ENCODE measurements at regions not wholly inside any gene's neighbourhood (a gene's known extent, or its start where the extent isn't known, plus 50 kb on each side); places are given as distances from the start of the nearest gene placed in this dataset.

GRCh38 chr3:189567766-189568420 lies 63.3 kb upstream of the TP63 start:
- Histone ChIP-seq H3K9me3 (ENCODE audit: control insufficient read depth in 2 of 3, insufficient read depth in 1 of 3, low read length in 3 of 3) (no peaks in the 10 kb centered on the region), H3K4me1 (ENCODE audit: control insufficient read depth in 2 of 3, insufficient read depth in 2 of 3, low read depth in 1 of 3, low read length in 3 of 3) (no peaks in the 10 kb centered on the region), H3K9ac (ENCODE audit: low read length in 3 of 3) (no peak overlapping the region), H3K4me3 (ENCODE audit: low read length in 3 of 3) (no peak overlapping the region), H3K36me3 (ENCODE audit: control insufficient read depth in 2 of 3, insufficient read depth in 3 of 3, low read length in 3 of 3) (no peaks in the 10 kb centered on the region), H3K27ac (ENCODE audit: low read depth in 2 of 2, low read length in 2 of 2) (no peak overlapping the region), H3K27me3 (ENCODE audit: control insufficient read depth, insufficient read depth, low read length) (no peaks in the 10 kb centered on the region)
- intact Hi-C loops (cut with DNase I) = no loop called here
- FAIRE-seq (no peak), DNase-seq (peak in 4 of 5 donors; percentile 34 to 58 (median 48))
- no peak for TF ChIP-seq CTCF (IDR thresholded peaks at IDR 0.05; ENCODE audit: borderline replicate concordance, extremely low read depth, insufficient read depth)

GRCh38 chr3:189568961-189569360 lies 62.2 kb upstream of the TP63 start:
- Histone ChIP-seq H3K4me3 (ENCODE audit: low read length in 3 of 3) (no peak overlapping the region), H3K9me3 (ENCODE audit: control insufficient read depth in 2 of 3, insufficient read depth in 1 of 3, low read length in 3 of 3) (no peaks in the 10 kb centered on the region), H3K27ac (ENCODE audit: low read depth in 2 of 2, low read length in 2 of 2) (no peak overlapping the region), H3K4me1 (ENCODE audit: control insufficient read depth in 2 of 3, insufficient read depth in 2 of 3, low read depth in 1 of 3, low read length in 3 of 3) (no peaks in the 10 kb centered on the region), H3K27me3 (ENCODE audit: control insufficient read depth, insufficient read depth, low read length) (no peaks in the 10 kb centered on the region), H3K36me3 (ENCODE audit: control insufficient read depth in 2 of 3, insufficient read depth in 3 of 3, low read length in 3 of 3) (no peaks in the 10 kb centered on the region), H3K9ac (ENCODE audit: low read length in 3 of 3) (no peak overlapping the region)
- no peak for TF ChIP-seq CTCF (IDR thresholded peaks at IDR 0.05; ENCODE audit: borderline replicate concordance, extremely low read depth, insufficient read depth)
- DNase-seq (no peak), FAIRE-seq (no peak)
- intact Hi-C loops (cut with DNase I) = no loop called here

- Histone ChIP-seq H3K4me1 (ENCODE audit: control insufficient read depth in 2 of 3, insufficient read depth in 2 of 3, low read depth in 1 of 3, low read length in 3 of 3) (no peaks in the 10 kb centered on the region), H3K36me3 (ENCODE audit: control insufficient read depth in 2 of 3, insufficient read depth in 3 of 3, low read length in 3 of 3) (no peaks in the 10 kb centered on the region), H3K27ac (ENCODE audit: low read depth in 2 of 2, low read length in 2 of 2) (no peak overlapping the region), H3K9me3 (ENCODE audit: control insufficient read depth in 2 of 3, insufficient read depth in 1 of 3, low read length in 3 of 3) (no peaks in the 10 kb centered on the region), H3K4me3 (ENCODE audit: low read length in 3 of 3) (no peak overlapping the region), H3K27me3 (ENCODE audit: control insufficient read depth, insufficient read depth, low read length) (no peaks in the 10 kb centered on the region), H3K9ac (ENCODE audit: low read length in 3 of 3) (no peak overlapping the region)
- no peak for FAIRE-seq
- no peak for TF ChIP-seq CTCF (IDR thresholded peaks at IDR 0.05; ENCODE audit: borderline replicate concordance, extremely low read depth, insufficient read depth)
- DNase-seq = no peak
- intact Hi-C loops (cut with DNase I) = no loop called here
Measured at GRCh38 chr3:189569473-189569872, 61.7 kb upstream of the TP63 start.

- FAIRE-seq (no peak), DNase-seq (no peak)
- Histone ChIP-seq H3K4me1 (ENCODE audit: control insufficient read depth in 2 of 3, insufficient read depth in 2 of 3, low read depth in 1 of 3, low read length in 3 of 3) (no peaks in the 10 kb centered on the region), H3K27me3 (ENCODE audit: control insufficient read depth, insufficient read depth, low read length) (no peaks in the 10 kb centered on the region), H3K27ac (ENCODE audit: low read depth in 2 of 2, low read length in 2 of 2) (no peak overlapping the region), H3K36me3 (ENCODE audit: control insufficient read depth in 2 of 3, insufficient read depth in 3 of 3, low read length in 3 of 3) (no peaks in the 10 kb centered on the region), H3K9me3 (ENCODE audit: control insufficient read depth in 2 of 3, insufficient read depth in 1 of 3, low read length in 3 of 3) (no peaks in the 10 kb centered on the region), H3K9ac (ENCODE audit: low read length in 3 of 3) (no peak overlapping the region), H3K4me3 (ENCODE audit: low read length in 3 of 3) (no peak overlapping the region)
- no peak for TF ChIP-seq CTCF (IDR thresholded peaks at IDR 0.05; ENCODE audit: borderline replicate concordance, extremely low read depth, insufficient read depth)
- intact Hi-C loops (cut with DNase I) = no loop called here
Measured at GRCh38 chr3:189570916-189571315, 60.3 kb upstream of the TP63 start.

Measured in kidney (tissue), 13 donors.